Gastroesophageal sphincter (tissue), 4 donors: ENCODE measurements at regions not wholly inside any gene's neighbourhood (a gene's known extent, or its start where the extent isn't known, plus 50 kb on each side); places are given as distances from the start of the nearest gene placed in this dataset.
"Not testable (repeated sequence)": the region's sequence is repeated elsewhere in the genome, so short reads cannot be mapped to it uniquely, and the experiment has no call there.

Experiments used
- ATAC-seq: fragments of 150-250 bp; one replicate; pipeline ENCODE4 v1.9.1; 2016; ENCODE audit warnings: mild to moderate bottlenecking, moderate library complexity
- H3K27ac ChIP-seq, 4 donors: fragments of 200-600 bp; sonication (generic) in 3 of 4; 1 replicate in 3 of 4; 2 replicates in 1 of 4; pipeline ENCODE4 v1.5.1; 2016 to 2019
- H3K27me3 ChIP-seq: fragments of 200-600 bp; sonication (generic); one replicate; pipeline ENCODE4 v1.5.1; 2019
- H3K36me3 ChIP-seq, 2 donors: fragments of 200-600 bp; sonication (generic); one replicate each; pipeline ENCODE4 v1.5.1; 2019; ENCODE audit warnings: control low read depth in 1 of 2
- H3K4me1 ChIP-seq, 3 donors: fragments of 200-600 bp; sonication (generic); 1 replicate in 2 of 3; 2 replicates in 1 of 3; pipeline ENCODE4 v1.5.1; 2016 to 2019; ENCODE audit warnings: control low read depth in 2 of 3
- H3K4me3 ChIP-seq, 2 donors: fragments of 200-600 bp; sonication (generic); one replicate each; pipeline ENCODE4 v1.5.1; 2019; ENCODE audit warnings: mild to moderate bottlenecking in 1 of 2, moderate library complexity in 1 of 2
- H3K9me3 ChIP-seq, 3 donors: fragments of 200-600 bp; sonication (generic); one replicate each; pipeline ENCODE4 v1.5.1; 2017 to 2019; ENCODE audit warnings: control low read depth in 2 of 3
- EP300 ChIP-seq: sonication (generic); formaldehyde crosslinking; IDR thresholded peaks from one replicate; pipeline ENCODE4 v1.6.1; 2017; ENCODE audit warnings: antibody characterized with exemption, mild to moderate bottlenecking
- POLR2A ChIP-seq, 2 donors: fragments of 450-650 bp; IDR thresholded peaks; one replicate each; pipeline ENCODE4 v1.6.1; 2017; ENCODE audit warnings: antibody characterized with exemption in 2 of 2, mild to moderate bottlenecking in 2 of 2, moderate library complexity in 1 of 2
- POLR2AphosphoS5 ChIP-seq: sonication (generic); formaldehyde crosslinking; IDR thresholded peaks from one replicate; pipeline ENCODE4 v1.6.1; 2017; ENCODE audit warnings: antibody characterized with exemption
- WGBS, 2 donors: methylation state at CpG; one replicate each; pipeline ENCODE4 v1.1.5; 2018; ENCODE audit warnings: low coverage in 1 of 2; 5-methylcytosine and 5-hydroxymethylcytosine counted together
- TF ChIP-seq, protein P1 (sequence below), 4 experiments: fragments of 200-600 bp in 2 of 4; fragments of 450-650 bp in 2 of 4; sonication (generic) in 1 of 4; IDR thresholded peaks; one replicate each; pipeline ENCODE4 v1.5.1; 2017 to 2019; ENCODE audit warnings: antibody characterized with exemption in 4 of 4, mild to moderate bottlenecking in 2 of 4, moderate library complexity in 2 of 4

GRCh38 chr1:221549815-221550214 is 192.1 kb downstream of the DUSP10 start:
- Histone ChIP-seq H3K36me3 (no peaks in the 10 kb centered on the region), H3K27ac (no peak overlapping the region), H3K27me3 (no peaks in the 10 kb centered on the region), H3K9me3 (no peaks in the 10 kb centered on the region), H3K4me1 (no peaks in the 10 kb centered on the region), H3K4me3 (no peak overlapping the region)
- ATAC-seq: no peak
- TF ChIP-seq, protein P1, sequence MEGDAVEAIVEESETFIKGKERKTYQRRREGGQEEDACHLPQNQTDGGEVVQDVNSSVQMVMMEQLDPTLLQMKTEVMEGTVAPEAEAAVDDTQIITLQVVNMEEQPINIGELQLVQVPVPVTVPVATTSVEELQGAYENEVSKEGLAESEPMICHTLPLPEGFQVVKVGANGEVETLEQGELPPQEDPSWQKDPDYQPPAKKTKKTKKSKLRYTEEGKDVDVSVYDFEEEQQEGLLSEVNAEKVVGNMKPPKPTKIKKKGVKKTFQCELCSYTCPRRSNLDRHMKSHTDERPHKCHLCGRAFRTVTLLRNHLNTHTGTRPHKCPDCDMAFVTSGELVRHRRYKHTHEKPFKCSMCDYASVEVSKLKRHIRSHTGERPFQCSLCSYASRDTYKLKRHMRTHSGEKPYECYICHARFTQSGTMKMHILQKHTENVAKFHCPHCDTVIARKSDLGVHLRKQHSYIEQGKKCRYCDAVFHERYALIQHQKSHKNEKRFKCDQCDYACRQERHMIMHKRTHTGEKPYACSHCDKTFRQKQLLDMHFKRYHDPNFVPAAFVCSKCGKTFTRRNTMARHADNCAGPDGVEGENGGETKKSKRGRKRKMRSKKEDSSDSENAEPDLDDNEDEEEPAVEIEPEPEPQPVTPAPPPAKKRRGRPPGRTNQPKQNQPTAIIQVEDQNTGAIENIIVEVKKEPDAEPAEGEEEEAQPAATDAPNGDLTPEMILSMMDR (IDR thresholded peaks at IDR 0.05): no peak
- TF ChIP-seq POLR2A (IDR thresholded peaks at IDR 0.05) (no peak), EP300 (no peak), POLR2AphosphoS5 (no peak)

GRCh38 chr1:221552792-221553191 is 189.1 kb downstream of the DUSP10 start:
- WGBS, 2 donors: 80 to 91% methylated on average over 3 to 7 of the region's 8 CpGs
- H3K27ac ChIP-seq, H3K4me1 ChIP-seq: not testable (repeated sequence)

GRCh38 chr1:221555689-221556433 is 186.0 kb downstream of the DUSP10 start:
- Histone ChIP-seq H3K4me3 (no peak overlapping the region), H3K9me3 (no peaks in the 10 kb centered on the region), H3K4me1 (no peaks in the 10 kb centered on the region), H3K27me3 (no peaks in the 10 kb centered on the region), H3K36me3 (no peaks in the 10 kb centered on the region), H3K27ac (no peak overlapping the region)
- WGBS, 2 donors: 52 to 77% methylated on average over 5 to 6 of the region's 10 CpGs
- ATAC-seq: no peak
- TF ChIP-seq POLR2A (IDR thresholded peaks at IDR 0.05) (no peak), POLR2AphosphoS5 (no peak), EP300 (no peak)
- TF ChIP-seq, protein P1 (IDR thresholded peaks at IDR 0.05): no peak

More at GRCh38 chr1:221552792-221553191, 189.1 kb downstream of the DUSP10 start:
- not testable (repeated sequence) for ATAC-seq, H3K9me3 ChIP-seq, H3K36me3 ChIP-seq, H3K4me3 ChIP-seq, H3K27me3 ChIP-seq

DNA sequence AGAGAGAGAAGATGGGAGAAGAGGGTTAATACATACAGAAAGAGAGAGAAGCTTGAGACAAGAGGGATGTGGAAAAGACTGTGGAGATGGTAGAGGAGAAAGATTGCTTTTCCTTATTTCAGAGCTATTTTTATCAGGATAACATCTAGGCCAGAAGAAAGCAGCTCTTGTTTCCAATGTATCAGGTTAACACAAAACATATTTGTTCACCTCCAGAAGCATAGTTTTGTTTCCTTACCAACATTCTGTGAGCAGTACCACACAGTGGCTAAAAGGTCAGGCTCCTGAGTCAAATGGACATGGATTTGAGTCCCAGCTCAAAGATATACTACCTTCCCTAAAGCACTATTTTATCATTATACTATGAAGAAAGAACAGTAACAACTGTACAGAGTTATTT is 185.5 kb downstream of the DUSP10 start:
- Histone ChIP-seq H3K9me3 (no peaks in the 10 kb centered on the region), H3K27ac (no peak overlapping the region), H3K4me1 (no peaks in the 10 kb centered on the region), H3K36me3 (no peaks in the 10 kb centered on the region), H3K27me3 (no peaks in the 10 kb centered on the region), H3K4me3 (no peak overlapping the region)
- ATAC-seq: no peak
- TF ChIP-seq EP300: no peak
- no peak for TF ChIP-seq POLR2AphosphoS5
- TF ChIP-seq, protein P1 (IDR thresholded peaks at IDR 0.05): no peak
- no peak for TF ChIP-seq POLR2A (IDR thresholded peaks at IDR 0.05)

- WGBS, 2 donors: 88% methylated on average over 1 of the region's 1 CpG; no CpG with 5 or more reads in 1 of the 2 donors
- Histone ChIP-seq H3K4me1 (no peaks in the 10 kb centered on the region), H3K36me3 (no peaks in the 10 kb centered on the region), H3K27me3 (no peaks in the 10 kb centered on the region), H3K4me3 (no peak overlapping the region), H3K27ac (no peak overlapping the region), H3K9me3 (no peaks in the 10 kb centered on the region)
- TF ChIP-seq POLR2A (IDR thresholded peaks at IDR 0.05) (no peak), EP300 (no peak), POLR2AphosphoS5 (no peak)
- TF ChIP-seq, protein P1 (IDR thresholded peaks at IDR 0.05): no peak
- ATAC-seq: no peak
These were observed 184.9 kb downstream of the DUSP10 start for GRCh38 chr1:221557013-221557412.
